ENCODE measurements at regions not wholly inside any gene's neighbourhood (a gene's known extent, or its start where the extent isn't known, plus 50 kb on each side); places are given as distances from the start of the nearest gene placed in this dataset.

DNA sequence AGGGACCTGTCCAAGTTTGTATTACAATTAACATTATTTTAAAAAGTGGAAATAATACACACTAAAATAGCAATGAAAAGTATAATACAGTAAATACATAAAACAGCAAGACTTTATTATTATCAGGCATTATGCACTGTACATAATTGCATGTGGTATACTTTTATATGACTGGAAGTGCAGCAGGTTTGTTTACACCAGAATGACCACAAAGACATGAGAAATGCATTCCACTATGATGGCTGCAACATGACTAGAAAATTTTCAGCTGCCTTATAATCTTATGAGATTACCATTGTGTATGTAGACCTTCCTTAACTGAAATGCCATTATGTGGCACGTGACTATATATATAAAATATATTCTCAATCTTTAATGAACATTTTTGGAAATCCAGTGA, 1699.6 kb downstream of the KCNT2 start:
- Histone ChIP-seq H3K4me1 (ENCODE audit: control insufficient read depth in 1 of 2, low read depth in 2 of 2) (no peaks in the 10 kb centered on the region), H3K4me3 (no peak overlapping the region), H3K36me3 (no peaks in the 10 kb centered on the region), H3K9me3 (no peaks in the 10 kb centered on the region), H3K27ac (no peak overlapping the region), H3K27me3 (replicated peaks; ENCODE audit: insufficient read depth) (no peaks in the 10 kb centered on the region)
- TF ChIP-seq, protein P1, sequence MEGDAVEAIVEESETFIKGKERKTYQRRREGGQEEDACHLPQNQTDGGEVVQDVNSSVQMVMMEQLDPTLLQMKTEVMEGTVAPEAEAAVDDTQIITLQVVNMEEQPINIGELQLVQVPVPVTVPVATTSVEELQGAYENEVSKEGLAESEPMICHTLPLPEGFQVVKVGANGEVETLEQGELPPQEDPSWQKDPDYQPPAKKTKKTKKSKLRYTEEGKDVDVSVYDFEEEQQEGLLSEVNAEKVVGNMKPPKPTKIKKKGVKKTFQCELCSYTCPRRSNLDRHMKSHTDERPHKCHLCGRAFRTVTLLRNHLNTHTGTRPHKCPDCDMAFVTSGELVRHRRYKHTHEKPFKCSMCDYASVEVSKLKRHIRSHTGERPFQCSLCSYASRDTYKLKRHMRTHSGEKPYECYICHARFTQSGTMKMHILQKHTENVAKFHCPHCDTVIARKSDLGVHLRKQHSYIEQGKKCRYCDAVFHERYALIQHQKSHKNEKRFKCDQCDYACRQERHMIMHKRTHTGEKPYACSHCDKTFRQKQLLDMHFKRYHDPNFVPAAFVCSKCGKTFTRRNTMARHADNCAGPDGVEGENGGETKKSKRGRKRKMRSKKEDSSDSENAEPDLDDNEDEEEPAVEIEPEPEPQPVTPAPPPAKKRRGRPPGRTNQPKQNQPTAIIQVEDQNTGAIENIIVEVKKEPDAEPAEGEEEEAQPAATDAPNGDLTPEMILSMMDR (IDR thresholded peaks at IDR 0.05), result no peak
- ATAC-seq (ENCODE audit: insufficient number of reproducible peaks, low FRiP score, low read depth) (no peak), DNase-seq (ENCODE audit: low spot score) (no peak)

DNA sequence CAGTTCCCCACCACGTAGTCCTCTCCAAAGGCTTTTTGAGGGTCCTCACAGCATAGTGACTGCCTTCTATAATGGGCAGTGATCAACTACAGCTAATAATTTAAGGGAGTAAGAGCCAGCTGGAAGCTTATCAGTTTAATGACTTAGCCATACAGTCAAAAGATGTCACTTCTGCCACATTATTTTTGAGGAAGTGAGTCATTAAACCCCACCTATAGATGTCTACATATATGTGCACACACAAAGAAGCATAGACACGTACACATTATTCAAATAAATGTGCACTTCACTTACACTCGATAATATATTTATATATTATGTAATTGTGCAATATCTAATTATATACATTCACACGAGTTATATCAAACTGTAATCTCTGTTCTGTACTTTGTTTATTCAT, 1704.7 kb downstream of the KCNT2 start:
- DNase-seq (ENCODE audit: low spot score) (no peak), ATAC-seq (ENCODE audit: insufficient number of reproducible peaks, low FRiP score, low read depth) (no peak)
- Histone ChIP-seq H3K27me3 (replicated peaks; ENCODE audit: insufficient read depth) (no peaks in the 10 kb centered on the region), H3K27ac (no peak overlapping the region), H3K36me3 (no peaks in the 10 kb centered on the region), H3K4me3 (no peak overlapping the region), H3K4me1 (ENCODE audit: control insufficient read depth in 1 of 2, low read depth in 2 of 2) (no peaks in the 10 kb centered on the region), H3K9me3 (no peaks in the 10 kb centered on the region)
- TF ChIP-seq, protein P1 (IDR thresholded peaks at IDR 0.05), result no peak

DNA sequence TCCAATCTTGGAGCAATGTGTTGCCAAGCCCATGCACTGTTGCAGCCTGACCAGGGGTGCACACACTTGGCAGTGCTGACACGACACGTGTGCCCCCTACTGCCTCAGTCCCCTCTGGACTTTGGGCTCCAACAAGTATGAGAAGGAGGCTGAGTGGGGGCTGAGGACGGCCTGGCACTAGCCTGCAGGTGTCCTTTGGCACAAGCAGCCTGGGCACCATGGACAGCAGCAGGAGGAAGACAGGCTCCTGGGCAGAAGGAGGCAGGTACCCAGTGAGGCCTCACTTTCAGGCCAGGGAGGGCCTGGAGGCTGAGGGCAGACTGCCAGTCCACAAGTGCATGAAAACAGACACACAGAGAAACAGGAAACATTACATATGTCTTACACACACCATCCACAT, 1702.9 kb upstream of the B3GALT2 start:
- ATAC-seq (ENCODE audit: insufficient number of reproducible peaks, low FRiP score, low read depth), result no peak

DNA sequence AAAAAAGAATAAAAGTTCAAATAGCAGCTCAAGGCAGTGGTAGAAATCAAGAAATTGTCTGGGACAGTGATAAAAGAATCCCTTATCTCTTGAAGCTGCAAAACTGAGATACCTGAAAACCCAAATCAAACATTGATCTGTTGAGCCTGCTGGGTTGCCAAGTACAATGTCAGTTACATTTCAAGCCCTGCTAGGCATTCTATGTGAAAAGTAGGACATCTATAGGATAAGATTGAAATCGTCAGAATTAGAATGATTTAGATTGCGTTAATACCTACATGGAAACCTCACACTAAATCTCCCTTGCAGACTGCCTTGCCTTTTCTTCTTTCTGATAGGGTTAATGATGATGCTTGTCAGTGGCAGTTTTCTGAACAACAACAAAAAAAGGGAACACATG, 1684.4 kb upstream of the B3GALT2 start:
- TF ChIP-seq, protein P1 (IDR thresholded peaks at IDR 0.05), result no peak
- H3K4me1 ChIP-seq (ENCODE audit: control insufficient read depth in 1 of 2, low read depth in 2 of 2), result no peaks in the 10 kb centered on the region
- no peak for ATAC-seq (ENCODE audit: insufficient number of reproducible peaks, low FRiP score, low read depth)

More for the DNA sequence above, 1702.9 kb upstream of the B3GALT2 start:
- TF ChIP-seq, protein P1 (IDR thresholded peaks at IDR 0.05), result no peak
- Histone ChIP-seq H3K4me1 (ENCODE audit: control insufficient read depth in 1 of 2, low read depth in 2 of 2) (no peaks in the 10 kb centered on the region), H3K9me3 (no peaks in the 10 kb centered on the region), H3K27ac (no peak overlapping the region), H3K27me3 (replicated peaks; ENCODE audit: insufficient read depth) (no peaks in the 10 kb centered on the region), H3K36me3 (no peaks in the 10 kb centered on the region), H3K4me3 (no peak overlapping the region)
- no peak for DNase-seq (ENCODE audit: low spot score)

DNA sequence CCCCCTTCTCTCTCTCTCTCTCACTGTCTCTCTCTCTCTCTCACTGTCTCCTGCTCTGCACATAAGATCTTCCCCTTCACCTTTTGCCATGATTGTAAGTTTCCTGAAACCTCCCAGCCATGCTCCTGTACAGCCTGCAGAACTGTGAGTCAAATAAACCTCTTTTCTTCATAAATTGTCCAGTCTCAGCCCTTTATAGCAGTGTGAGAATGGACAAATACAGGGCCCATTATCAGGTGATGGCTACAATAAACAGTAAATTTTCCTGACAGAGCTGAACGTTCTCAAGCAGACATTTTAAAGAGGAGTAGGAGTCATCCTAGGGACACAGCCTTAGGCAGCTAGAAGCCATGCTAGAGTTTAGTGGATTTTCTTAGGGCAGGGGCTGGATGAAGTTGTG, 1679.7 kb upstream of the B3GALT2 start:
- ATAC-seq (ENCODE audit: insufficient number of reproducible peaks, low FRiP score, low read depth), result no peak

More for the DNA sequence above, 1684.4 kb upstream of the B3GALT2 start:
- Histone ChIP-seq H3K36me3 (no peaks in the 10 kb centered on the region), H3K27ac (no peak overlapping the region), H3K9me3 (no peaks in the 10 kb centered on the region), H3K4me3 (no peak overlapping the region), H3K27me3 (replicated peaks; ENCODE audit: insufficient read depth) (no peaks in the 10 kb centered on the region)
- no peak for DNase-seq (ENCODE audit: low spot score)

More for the DNA sequence above, 1679.7 kb upstream of the B3GALT2 start:
- no peak overlapping the region for H3K27ac ChIP-seq
- H3K4me1 ChIP-seq (ENCODE audit: control insufficient read depth in 1 of 2, low read depth in 2 of 2), result no peaks in the 10 kb centered on the region
- DNase-seq (ENCODE audit: low spot score), result no peak
- no peaks in the 10 kb centered on the region for H3K36me3 ChIP-seq
- no peaks in the 10 kb centered on the region for H3K9me3 ChIP-seq
- H3K4me3 ChIP-seq, result no peak overlapping the region
- TF ChIP-seq, protein P1 (IDR thresholded peaks at IDR 0.05), result no peak
- no peaks in the 10 kb centered on the region for H3K27me3 ChIP-seq (replicated peaks; ENCODE audit: insufficient read depth)
